Fibroblast of peridontal ligament (primary cell): ENCODE measurements at regions not wholly inside any gene's neighbourhood (a gene's known extent, or its start where the extent isn't known, plus 50 kb on each side); places are given as distances from the start of the nearest gene placed in this dataset.

Source experiments
- DNase-seq: peaks from one replicate; pipeline ENCODE4 v3.0.0-alpha.2; 2010; ENCODE audit errors: extremely low read depth

DNA sequence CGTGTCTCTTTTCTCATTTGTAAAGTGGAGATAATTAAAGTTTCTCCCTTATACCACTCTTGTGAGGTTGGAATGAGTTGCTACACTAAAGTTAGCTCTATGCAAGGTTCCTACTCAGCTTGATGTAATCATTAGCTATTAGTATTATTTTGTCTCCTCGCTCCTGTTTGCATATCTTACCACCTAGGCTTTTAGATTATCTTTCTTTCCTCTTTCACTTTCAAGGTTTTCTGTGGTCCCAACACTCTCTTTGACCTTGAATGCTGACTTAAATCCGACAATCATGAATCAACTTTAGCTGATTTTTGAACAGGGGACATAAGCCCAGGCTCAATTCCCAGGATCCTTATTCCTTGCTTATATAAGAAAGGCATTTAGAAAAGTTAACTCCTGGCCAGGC, 769.7 kb upstream of the GRM7 start:
- no peak for DNase-seq

DNA sequence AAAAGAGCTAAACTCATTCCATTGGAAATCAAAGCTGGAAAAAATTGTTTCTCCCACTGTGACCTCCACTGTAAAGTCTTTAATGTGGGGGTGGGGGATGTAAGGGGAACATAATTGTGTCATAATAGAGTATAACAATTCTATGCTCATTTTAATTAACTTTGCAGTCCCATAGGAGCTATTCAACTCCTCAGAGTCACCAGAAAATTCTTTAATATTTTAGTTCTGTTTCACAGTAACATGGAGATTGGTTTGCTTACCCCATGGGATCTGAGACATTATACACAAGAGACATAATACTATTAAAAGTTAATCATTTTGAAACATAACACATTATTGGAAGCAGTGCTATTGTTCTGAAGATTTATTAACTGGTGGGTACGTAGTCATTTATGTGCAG, 765.9 kb upstream of the GRM7 start:
- DNase-seq, result no peak

GRCh38 chr3:6097021-6097420, 763.9 kb upstream of the GRM7 start:
- no peak for DNase-seq

GRCh38 chr3:6097556-6097955, 763.4 kb upstream of the GRM7 start:
- no peak for DNase-seq

DNA sequence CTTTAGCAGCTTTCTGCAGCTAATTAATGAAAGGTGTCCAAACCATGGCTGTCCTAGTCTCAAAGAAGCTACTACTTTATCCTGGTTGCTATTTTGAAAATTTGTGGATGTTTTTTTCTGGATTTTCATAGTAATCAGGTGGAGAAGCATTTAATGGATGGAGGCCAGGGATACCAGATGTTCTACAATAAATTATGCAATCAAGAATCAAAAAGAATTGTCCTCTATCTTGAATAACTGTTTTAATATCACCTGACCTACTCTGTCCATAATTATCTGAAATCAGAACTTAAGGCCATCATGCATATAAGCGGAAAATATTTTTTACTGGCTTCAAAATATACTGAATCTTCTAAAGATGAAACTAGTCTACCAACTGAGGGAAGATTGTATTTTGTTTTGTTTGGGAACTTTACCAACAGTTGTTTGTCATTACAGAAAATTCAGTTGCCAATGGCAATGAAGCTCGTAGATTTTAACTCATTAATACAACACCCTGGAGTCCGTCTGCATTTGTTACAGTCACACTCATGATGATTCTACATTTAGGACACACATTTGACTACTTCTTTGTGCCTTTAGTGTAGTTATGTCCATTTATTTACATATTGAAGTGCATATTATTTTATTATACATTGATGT, 762.3 kb upstream of the GRM7 start:
- no peak for DNase-seq

- DNase-seq, result no peak
Measured at GRCh38 chr3:6099458-6100075, 761.3 kb upstream of the GRM7 start.

GRCh38 chr3:6105187-6105586, 755.7 kb upstream of the GRM7 start:
- no peak for DNase-seq

DNA sequence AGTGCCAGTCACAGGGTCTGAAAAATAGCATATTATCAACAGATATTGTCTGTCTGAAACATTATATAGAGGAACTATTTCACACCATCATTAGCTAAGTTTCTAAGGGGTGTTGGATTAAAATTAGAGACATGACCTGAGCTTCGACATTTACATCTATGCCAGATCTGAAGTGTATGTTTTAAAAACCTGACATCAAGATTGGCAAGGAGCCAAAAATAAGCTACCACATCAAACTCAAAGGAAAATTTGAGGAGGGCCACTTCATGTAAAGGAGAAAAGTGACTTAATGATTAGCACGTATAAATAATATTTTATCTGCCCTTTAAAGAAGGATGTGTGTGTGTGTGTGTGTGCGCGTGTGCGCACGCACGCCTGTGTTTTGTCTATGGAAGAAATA, 752.0 kb upstream of the GRM7 start:
- DNase-seq, result no peak

DNA sequence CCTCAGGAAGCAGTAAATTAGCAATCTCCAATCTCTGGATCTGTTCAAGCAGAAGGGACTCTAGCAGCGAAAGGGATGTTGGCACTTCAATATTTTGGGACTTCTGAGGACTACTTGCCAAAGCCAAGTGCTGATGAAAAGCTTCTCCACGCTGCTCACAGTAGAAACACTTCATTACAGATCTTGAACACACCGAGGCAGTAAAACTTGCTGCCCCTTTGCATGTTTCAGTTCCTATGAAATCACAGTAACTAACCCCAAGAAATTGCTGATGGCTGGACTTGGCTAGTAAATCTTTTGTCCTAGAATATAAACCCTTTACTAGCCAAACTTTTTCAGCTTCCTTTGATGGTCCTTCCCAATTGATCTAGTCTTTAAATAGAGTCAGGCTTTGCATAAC, 750.5 kb upstream of the GRM7 start:
- DNase-seq, result no peak

GRCh38 chr3:6112546-6112945, 748.4 kb upstream of the GRM7 start:
- DNase-seq, result no peak

DNA sequence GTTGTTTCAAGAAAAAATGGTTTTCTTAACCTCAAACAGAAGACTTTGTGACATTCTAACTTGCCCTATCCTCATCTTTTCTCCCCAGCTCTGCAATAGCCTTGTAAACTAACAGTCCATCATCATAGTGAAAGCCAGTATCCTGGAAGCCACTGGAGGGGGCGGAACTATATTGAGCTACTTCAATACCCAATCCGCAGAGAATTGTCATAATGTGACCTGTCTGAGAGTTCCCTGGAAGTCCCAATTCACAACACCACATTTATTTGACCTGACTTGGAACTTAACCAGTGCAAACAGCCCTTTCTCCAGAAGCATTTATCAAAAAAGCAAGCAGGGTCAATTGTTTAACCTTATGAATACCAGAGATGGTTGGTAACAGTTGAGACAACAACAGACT, 747.6 kb upstream of the GRM7 start:
- DNase-seq, result no peak

DNA sequence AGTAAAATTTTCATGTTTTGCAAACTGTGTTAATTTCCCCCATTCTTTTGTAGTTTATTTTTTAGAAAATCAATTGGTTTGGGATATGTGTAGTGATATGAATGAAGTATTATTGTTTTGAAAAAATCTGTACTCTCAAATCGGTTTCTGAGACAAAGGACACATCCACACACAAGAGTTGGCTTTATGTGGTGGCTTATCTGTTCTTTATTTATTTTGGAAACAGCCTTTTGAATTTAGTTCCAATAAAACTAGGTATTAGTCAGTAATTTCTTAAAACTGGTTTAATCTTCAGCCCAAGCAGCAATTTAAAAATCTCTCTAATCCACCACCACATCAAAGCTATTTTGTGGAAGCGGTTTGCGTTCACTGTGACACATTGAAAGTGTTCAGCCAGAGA, 741.5 kb upstream of the GRM7 start:
- no peak for DNase-seq

DNA sequence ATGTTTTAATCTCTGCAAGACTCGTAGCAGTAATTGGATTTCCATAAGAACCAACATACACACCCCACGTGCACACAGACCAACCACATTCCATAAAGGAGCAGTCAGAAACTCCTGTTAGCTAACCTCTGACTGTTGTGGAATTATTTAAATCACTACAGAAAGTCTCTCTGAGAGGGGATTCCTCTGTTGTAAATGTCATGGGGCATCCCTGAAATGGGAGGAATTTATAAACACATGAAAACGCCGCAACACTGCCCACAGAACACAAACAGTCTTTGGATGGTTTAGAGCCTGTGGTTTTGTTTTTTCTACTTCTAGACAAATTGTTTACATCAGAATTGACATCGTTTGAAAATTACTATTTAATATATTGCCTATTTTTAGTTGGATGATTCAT, 740.1 kb upstream of the GRM7 start:
- no peak for DNase-seq

- no peak for DNase-seq
Measured at GRCh38 chr3:6124875-6125274, 736.0 kb upstream of the GRM7 start.

DNA sequence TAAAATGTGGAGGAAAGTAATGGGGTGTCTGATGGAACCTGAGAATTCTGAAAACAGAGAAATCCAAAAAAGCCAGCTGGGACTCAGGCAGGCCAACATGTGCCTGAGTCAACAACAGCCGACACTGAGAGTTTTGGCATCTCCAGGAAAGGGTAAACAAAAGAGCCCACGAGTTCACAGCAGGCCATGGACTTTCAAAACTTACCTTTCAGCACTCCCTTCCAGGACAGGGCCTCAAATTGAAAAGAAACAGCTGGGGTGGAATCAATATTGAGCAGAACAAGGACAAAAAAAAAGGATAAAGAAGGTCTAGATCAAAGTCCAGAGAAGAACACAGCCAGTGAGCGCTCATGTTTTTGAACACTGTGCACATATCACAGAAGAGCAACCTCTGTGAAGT, 735.4 kb upstream of the GRM7 start:
- no peak for DNase-seq

DNA sequence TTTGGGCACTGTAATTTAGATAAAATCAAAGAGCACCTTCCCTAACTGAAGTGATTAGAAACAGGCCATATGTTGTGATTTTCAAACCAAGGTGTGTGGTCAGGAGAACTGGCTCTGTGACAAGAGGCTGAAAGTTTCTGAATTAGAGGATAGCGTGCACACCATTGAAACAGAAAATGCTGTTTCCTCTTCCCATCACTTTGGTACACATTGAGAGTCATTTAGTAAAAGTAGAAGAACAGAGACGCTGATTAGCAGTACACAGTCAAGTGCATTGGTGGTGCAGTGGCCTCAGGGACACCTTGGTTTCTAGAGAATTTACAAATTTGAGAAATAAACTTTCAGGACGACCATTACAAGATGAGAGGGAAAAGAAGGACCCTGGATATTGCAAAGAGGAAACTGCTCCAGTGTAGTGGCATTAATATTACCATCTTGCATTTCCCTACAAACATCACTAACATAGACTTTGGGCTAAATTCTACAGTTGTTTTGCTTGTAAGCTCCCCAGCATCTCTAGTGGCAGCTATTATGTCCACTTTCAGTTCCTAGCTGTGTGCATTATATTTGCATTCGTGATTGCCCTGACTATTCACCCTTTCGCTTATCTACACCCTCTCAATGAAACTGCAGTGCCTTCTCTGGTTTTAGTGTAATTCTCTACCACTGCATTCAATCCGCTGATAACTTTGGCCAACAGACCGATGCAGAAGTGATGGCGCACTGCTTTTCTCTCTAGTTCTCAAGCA, 728.1 kb upstream of the GRM7 start:
- no peak for DNase-seq

- DNase-seq, result no peak
Measured at GRCh38 chr3:6142707-6143106, 718.2 kb upstream of the GRM7 start.

- no peak for DNase-seq
Measured at GRCh38 chr3:6147883-6148282, 713.0 kb upstream of the GRM7 start.

DNA sequence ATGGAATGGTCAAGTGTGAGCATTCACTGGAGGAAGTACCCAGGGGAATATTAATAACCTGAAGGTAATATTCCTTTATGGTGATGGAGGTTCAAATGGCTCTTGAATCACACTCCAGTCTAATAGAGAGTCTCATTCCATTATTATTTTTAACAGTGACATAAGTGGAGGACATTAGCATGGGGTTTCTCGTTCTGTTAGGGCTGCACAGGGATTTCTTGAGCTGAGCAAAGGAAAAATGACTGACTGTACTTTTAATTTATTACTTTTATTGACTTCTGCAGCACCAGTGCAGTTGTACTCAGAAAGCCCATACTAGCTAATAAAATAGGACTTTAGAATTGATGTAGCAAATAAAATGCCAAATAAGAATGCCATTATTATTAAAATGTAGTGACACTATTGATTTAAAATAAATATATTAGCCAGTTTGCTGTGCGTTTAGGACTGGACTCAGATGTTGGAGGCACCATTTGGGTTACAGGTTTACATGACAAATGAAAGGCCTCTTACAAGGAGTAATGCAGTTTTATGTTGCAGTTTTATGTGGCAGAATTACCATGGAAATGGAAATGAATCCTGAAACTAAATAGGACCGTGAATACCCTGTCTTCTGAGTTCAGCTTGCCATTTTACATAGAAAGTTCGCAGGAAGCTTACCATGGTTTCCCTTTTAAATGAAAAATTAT, 705.1 kb upstream of the GRM7 start:
- no peak for DNase-seq

- no peak for DNase-seq
Measured at GRCh38 chr3:6165951-6166350, 695.0 kb upstream of the GRM7 start.

DNA sequence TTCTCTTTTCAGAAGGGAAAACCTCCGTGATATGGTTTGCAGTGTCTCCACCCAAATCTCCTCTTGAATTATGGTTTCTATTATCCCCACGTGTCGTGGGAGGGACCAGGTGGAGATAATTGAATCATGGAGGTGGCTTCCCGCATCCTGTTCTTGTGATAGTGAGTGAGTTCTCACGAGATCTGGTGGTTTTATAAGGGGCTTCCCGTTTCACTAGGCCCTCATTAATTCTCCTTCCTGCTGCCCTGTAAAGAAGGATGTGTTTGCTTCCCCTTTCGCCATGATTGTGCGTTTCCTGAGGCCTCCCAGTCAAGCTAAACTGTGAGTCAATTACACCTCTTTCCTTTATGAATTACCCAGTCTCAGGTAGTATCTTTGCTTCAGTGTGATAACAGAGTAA, 692.7 kb upstream of the GRM7 start:
- no peak for DNase-seq

GRCh38 chr3:6172871-6173642, 687.9 kb upstream of the GRM7 start:
- no peak for DNase-seq
